ENCODE measurements at regions not wholly inside any gene's neighbourhood (a gene's known extent, or its start where the extent isn't known, plus 50 kb on each side); places are given as distances from the start of the nearest gene placed in this dataset.

DNA sequence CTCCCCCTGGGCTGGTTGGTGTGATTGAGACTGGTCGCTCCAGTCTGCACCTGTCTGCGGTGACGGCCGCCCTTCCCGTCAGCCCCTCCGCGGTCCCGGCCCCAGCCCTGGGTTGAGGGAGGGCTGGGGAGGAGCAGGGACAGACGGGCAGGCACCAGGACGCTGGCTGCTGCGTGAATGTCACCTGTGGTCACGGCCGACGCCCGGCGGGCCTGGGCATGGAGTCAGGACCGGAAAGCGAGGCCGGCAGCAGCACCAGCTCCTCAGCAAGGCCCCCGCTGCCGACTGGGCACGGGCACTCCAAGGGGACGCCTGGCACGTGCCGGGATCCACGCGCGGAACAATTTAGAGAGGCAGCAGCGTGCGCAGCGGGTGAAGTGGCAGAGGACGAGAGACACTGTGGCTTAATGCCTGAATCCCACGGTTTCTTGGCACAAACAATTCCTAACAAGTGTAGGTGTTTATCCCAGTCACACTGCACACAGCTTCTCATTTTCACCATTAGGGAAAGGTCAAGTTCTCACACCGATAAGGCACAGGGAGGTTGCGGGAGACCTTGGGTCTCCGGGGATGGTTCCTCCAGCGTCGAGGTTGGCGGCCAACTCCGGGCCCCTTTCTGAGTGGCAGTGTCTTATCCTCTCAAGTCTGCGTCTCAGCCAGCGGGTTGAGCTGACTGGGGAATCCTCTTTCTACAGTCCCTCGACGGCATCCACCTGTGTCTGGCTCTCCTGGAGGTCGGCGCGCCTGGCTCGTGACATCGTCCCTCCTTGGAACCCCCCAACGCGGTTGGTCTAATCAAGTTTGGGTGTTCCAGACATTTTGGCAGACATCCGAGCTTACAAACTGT, 66.4 kb upstream of the ADGRA1 start:
- Mint-ChIP-seq H3K9me3 (ENCODE audit: unreplicated experiment) (no peaks in the 10 kb centered on the region), H3K4me1 (ENCODE audit: unreplicated experiment) (no peaks in the 10 kb centered on the region), H3K27me3 (ENCODE audit: unreplicated experiment) (peaks cover 12% of the 10 kb centered on the region), H3K4me3 (ENCODE audit: unreplicated experiment) (no peak overlapping the region), H3K36me3 (ENCODE audit: low read depth, unreplicated experiment) (no peaks in the 10 kb centered on the region), H3K27ac (ENCODE audit: unreplicated experiment) (no peak overlapping the region)
- DNase-seq (ENCODE audit: low spot score), result no peak
- no peak for TF ChIP-seq CTCF (IDR thresholded peaks at IDR 0.05; ENCODE audit: unreplicated experiment)

DNA sequence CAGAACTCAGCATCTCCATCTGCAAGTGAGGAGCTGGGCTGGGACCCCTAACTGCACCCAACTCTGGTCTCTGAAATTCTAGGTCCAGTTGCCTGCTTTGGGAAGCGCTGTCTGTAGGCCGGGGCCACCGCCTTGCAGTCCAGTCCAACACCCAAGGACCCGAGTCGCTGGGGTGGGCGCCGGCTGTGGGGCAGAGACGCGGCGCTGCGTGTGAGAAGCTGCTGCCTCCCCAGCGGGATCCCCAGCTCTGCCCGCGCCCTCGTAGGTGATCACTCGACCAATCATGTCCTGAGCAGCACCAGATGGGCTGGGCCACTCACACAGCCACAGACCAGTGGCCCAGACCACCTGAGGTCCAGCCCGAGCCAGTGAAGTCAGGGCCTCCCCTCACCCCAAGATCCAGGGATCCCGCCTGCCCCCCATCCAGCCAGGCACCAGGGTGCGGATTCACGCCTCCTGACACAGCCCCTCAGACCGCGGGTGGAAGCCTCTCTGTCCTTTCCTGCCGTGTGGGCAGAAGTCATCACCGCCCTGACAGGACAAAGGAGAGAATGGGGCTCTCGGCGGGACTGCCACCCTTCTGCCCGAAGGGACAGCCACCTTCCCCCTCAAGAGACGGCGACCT, 67.4 kb upstream of the ADGRA1 start:
- no peak for DNase-seq (ENCODE audit: low spot score)
- TF ChIP-seq CTCF (IDR thresholded peaks at IDR 0.05; ENCODE audit: unreplicated experiment), result no peak
- no peaks in the 10 kb centered on the region for H3K36me3 Mint-ChIP-seq (ENCODE audit: low read depth, unreplicated experiment)
- H3K4me1 Mint-ChIP-seq (ENCODE audit: unreplicated experiment), result no peaks in the 10 kb centered on the region
- H3K4me3 Mint-ChIP-seq (ENCODE audit: unreplicated experiment), result no peak overlapping the region
- H3K27ac Mint-ChIP-seq (ENCODE audit: unreplicated experiment), result no peak overlapping the region
- H3K27me3 Mint-ChIP-seq (ENCODE audit: unreplicated experiment), result peaks cover 12% of the 10 kb centered on the region
- no peaks in the 10 kb centered on the region for H3K9me3 Mint-ChIP-seq (ENCODE audit: unreplicated experiment)

DNA sequence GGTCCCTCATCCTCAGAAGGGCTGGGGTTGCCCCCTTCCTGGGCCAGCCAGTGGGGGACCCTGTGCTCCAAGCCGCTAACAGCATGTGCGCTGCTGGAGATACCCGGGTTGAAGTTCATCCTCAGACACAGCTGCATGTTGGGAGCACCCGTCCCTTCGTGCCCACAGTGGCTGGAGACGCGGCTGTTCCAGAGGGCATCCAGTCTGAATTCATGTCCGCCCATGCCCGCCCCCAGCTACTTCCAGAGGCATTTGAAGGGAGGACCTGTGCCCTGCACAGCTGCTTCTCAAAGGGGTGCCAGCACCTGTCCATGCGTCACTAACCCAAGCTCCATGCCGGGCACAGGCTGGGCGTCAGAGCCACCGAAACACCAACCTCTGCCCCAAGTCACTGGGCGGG, 68.1 kb upstream of the ADGRA1 start:
- DNase-seq (ENCODE audit: low spot score), result no peak
- Mint-ChIP-seq H3K36me3 (ENCODE audit: low read depth, unreplicated experiment) (no peaks in the 10 kb centered on the region), H3K9me3 (ENCODE audit: unreplicated experiment) (no peaks in the 10 kb centered on the region), H3K4me1 (ENCODE audit: unreplicated experiment) (peaks cover 2% of the 10 kb centered on the region), H3K4me3 (ENCODE audit: unreplicated experiment) (no peak overlapping the region), H3K27me3 (ENCODE audit: unreplicated experiment) (peaks cover 11% of the 10 kb centered on the region), H3K27ac (ENCODE audit: unreplicated experiment) (no peak overlapping the region)
- no peak for TF ChIP-seq CTCF (IDR thresholded peaks at IDR 0.05; ENCODE audit: unreplicated experiment)

GRCh38 chr10:133019191-133019590, 68.5 kb upstream of the ADGRA1 start:
- no peak for DNase-seq (ENCODE audit: low spot score)
- no peak overlapping the region for H3K27ac Mint-ChIP-seq (ENCODE audit: unreplicated experiment)
- no peak overlapping the region for H3K4me3 Mint-ChIP-seq (ENCODE audit: unreplicated experiment)
- no peak for TF ChIP-seq CTCF (IDR thresholded peaks at IDR 0.05; ENCODE audit: unreplicated experiment)
- no peaks in the 10 kb centered on the region for H3K9me3 Mint-ChIP-seq (ENCODE audit: unreplicated experiment)
- H3K4me1 Mint-ChIP-seq (ENCODE audit: unreplicated experiment), result peaks cover 2% of the 10 kb centered on the region
- H3K36me3 Mint-ChIP-seq (ENCODE audit: low read depth, unreplicated experiment), result no peaks in the 10 kb centered on the region
- H3K27me3 Mint-ChIP-seq (ENCODE audit: unreplicated experiment), result peaks cover 8% of the 10 kb centered on the region

GRCh38 chr10:133018491-133018890, 69.2 kb upstream of the ADGRA1 start:
- Mint-ChIP-seq H3K4me3 (ENCODE audit: unreplicated experiment) (no peak overlapping the region), H3K4me1 (ENCODE audit: unreplicated experiment) (peaks cover 2% of the 10 kb centered on the region), H3K9me3 (ENCODE audit: unreplicated experiment) (no peaks in the 10 kb centered on the region), H3K27ac (ENCODE audit: unreplicated experiment) (no peak overlapping the region), H3K36me3 (ENCODE audit: low read depth, unreplicated experiment) (no peaks in the 10 kb centered on the region), H3K27me3 (ENCODE audit: unreplicated experiment) (peaks cover 8% of the 10 kb centered on the region)
- no peak for DNase-seq (ENCODE audit: low spot score)
- no peak for TF ChIP-seq CTCF (IDR thresholded peaks at IDR 0.05; ENCODE audit: unreplicated experiment)

Measured in endothelial cell (in vitro differentiated cells).